ENCODE measurements at regions not wholly inside any gene's neighbourhood (a gene's known extent, or its start where the extent isn't known, plus 50 kb on each side); places are given as distances from the start of the nearest gene placed in this dataset.

GRCh38 chr13:89688918-89689317 lies 1658.6 kb upstream of the MIR17HG start:
- ChIA-PET CTCF (no interaction called here), POLR2A (no interaction called here)
- no peaks in the 10 kb centered on the region for H3K9me3 ChIP-seq (ENCODE audit: control insufficient read depth, insufficient read depth, low read length)
- H3K4me3 ChIP-seq (ENCODE audit: low read depth, low read length) = no peak overlapping the region
- no peak for DNase-seq (ENCODE audit: low read depth, low spot score)
- H3K27ac ChIP-seq (ENCODE audit: low read depth, low read length) = no peak overlapping the region
- no peak for TF ChIP-seq CTCF (IDR thresholded peaks at IDR 0.05; ENCODE audit: low read depth, low read length)
- no peaks in the 10 kb centered on the region for H3K27me3 ChIP-seq (ENCODE audit: control insufficient read depth, insufficient read depth, low read length)

- Histone ChIP-seq H3K9me3 (ENCODE audit: control insufficient read depth, insufficient read depth, low read length) (no peaks in the 10 kb centered on the region), H3K27ac (ENCODE audit: low read depth, low read length) (no peak overlapping the region), H3K4me3 (ENCODE audit: low read depth, low read length) (no peak overlapping the region), H3K27me3 (ENCODE audit: control insufficient read depth, insufficient read depth, low read length) (no peaks in the 10 kb centered on the region)
- ChIA-PET CTCF (interaction anchor here (1.7 to 3.2 kb wide), 2 partner anchors 13 to 333 kb away, joined by 6 to 23 read pairs; no protein-coding TSS in a partner anchor), POLR2A (no interaction called here)
- DNase-seq (ENCODE audit: low read depth, low spot score) = no peak
- TF ChIP-seq CTCF (IDR thresholded peaks at IDR 0.05; ENCODE audit: low read depth, low read length) = no peak
Observed at GRCh38 chr13:89694451-89694850, 1653.0 kb upstream of the MIR17HG start.

- Histone ChIP-seq H3K9me3 (ENCODE audit: control insufficient read depth, insufficient read depth, low read length) (no peaks in the 10 kb centered on the region), H3K27me3 (ENCODE audit: control insufficient read depth, insufficient read depth, low read length) (no peaks in the 10 kb centered on the region), H3K4me3 (ENCODE audit: low read depth, low read length) (no peak overlapping the region), H3K27ac (ENCODE audit: low read depth, low read length) (no peak overlapping the region)
- DNase-seq (ENCODE audit: low read depth, low spot score) = peak; percentile 6
- POLR2A ChIA-PET = no interaction called here
- TF ChIP-seq CTCF (IDR thresholded peaks at IDR 0.05; ENCODE audit: low read depth, low read length) = peak; percentile 78
- CTCF ChIA-PET = interaction anchor here (0.6 to 3.2 kb wide), 11 partner anchors 9 to 1870 kb away, joined by 3 to 23 read pairs (median 3); no protein-coding TSS in a partner anchor
Observed at GRCh38 chr13:89695343-89696257, 1651.9 kb upstream of the MIR17HG start.

- Histone ChIP-seq H3K27ac (ENCODE audit: low read depth, low read length) (no peak overlapping the region), H3K27me3 (ENCODE audit: control insufficient read depth, insufficient read depth, low read length) (no peaks in the 10 kb centered on the region), H3K4me3 (ENCODE audit: low read depth, low read length) (no peak overlapping the region), H3K9me3 (ENCODE audit: control insufficient read depth, insufficient read depth, low read length) (no peaks in the 10 kb centered on the region)
- ChIA-PET POLR2A (no interaction called here), CTCF (no interaction called here)
- no peak for DNase-seq (ENCODE audit: low read depth, low spot score)
- no peak for TF ChIP-seq CTCF (IDR thresholded peaks at IDR 0.05; ENCODE audit: low read depth, low read length)
Observed at GRCh38 chr13:89701913-89702312, 1645.6 kb upstream of the MIR17HG start.

GRCh38 chr13:89704040-89704439 lies 1643.4 kb upstream of the MIR17HG start:
- TF ChIP-seq CTCF (IDR thresholded peaks at IDR 0.05; ENCODE audit: low read depth, low read length) = no peak
- CTCF ChIA-PET = interaction anchor here (1.1 kb wide), 1 partner anchor 9 kb away, joined by 4 read pairs; no protein-coding TSS in a partner anchor
- POLR2A ChIA-PET = no interaction called here
- Histone ChIP-seq H3K4me3 (ENCODE audit: low read depth, low read length) (no peak overlapping the region), H3K27ac (ENCODE audit: low read depth, low read length) (no peak overlapping the region), H3K27me3 (ENCODE audit: control insufficient read depth, insufficient read depth, low read length) (no peaks in the 10 kb centered on the region), H3K9me3 (ENCODE audit: control insufficient read depth, insufficient read depth, low read length) (no peaks in the 10 kb centered on the region)
- DNase-seq (ENCODE audit: low read depth, low spot score) = no peak

All from AG04450 (cell line).